HEK293 (cell line): ENCODE measurements at regions not wholly inside any gene's neighbourhood (a gene's known extent, or its start where the extent isn't known, plus 50 kb on each side); places are given as distances from the start of the nearest gene placed in this dataset.

ENCODE experiments used
- TRIM28 ChIP-seq: IDR thresholded peaks from 2 replicates; pipeline ENCODE4 v1.6.1; 2011; ENCODE audit warnings: low read length, control low read depth, borderline replicate concordance
- YY1 ChIP-seq: fragments of 450-650 bp; formaldehyde crosslinking; IDR thresholded peaks from 2 replicates; pipeline ENCODE4 v1.5.1; 2018; ENCODE audit warnings: missing biosample characterization, missing genetic modification characterization
- ZBTB1 ChIP-seq: fragments of 450-650 bp; formaldehyde crosslinking; IDR thresholded peaks from 2 replicates; pipeline ENCODE4 v1.5.1; 2016; ENCODE audit warnings: missing biosample characterization, missing genetic modification characterization
- ZFP3 ChIP-seq: fragments of 450-650 bp; formaldehyde crosslinking; IDR thresholded peaks from 2 replicates; pipeline ENCODE4 v1.5.1; 2016; ENCODE audit warnings: low read depth, missing biosample characterization, missing genetic modification characterization
- ZNF138 ChIP-seq: fragments of 450-650 bp; formaldehyde crosslinking; IDR thresholded peaks from 2 replicates; pipeline ENCODE4 v1.5.1; 2016; ENCODE audit warnings: missing biosample characterization, missing genetic modification characterization, borderline replicate concordance
- ZNF140 ChIP-seq: fragments of 450-650 bp; formaldehyde crosslinking; IDR thresholded peaks from 2 replicates; pipeline ENCODE4 v1.5.1; 2016; ENCODE audit warnings: missing biosample characterization, missing genetic modification characterization
- ZNF274 ChIP-seq, 2 experiments: fragments of 200-500 bp in 1 of 2; fragments of 450-650 bp in 1 of 2; sonication (Bioruptor generic) in 1 of 2; formaldehyde crosslinking in 1 of 2; IDR thresholded peaks; 2 replicates each; pipeline versions ENCODE4 v1.5.1 to v1.6.1; 2014 to 2016; ENCODE audit warnings: borderline replicate concordance in 1 of 2, inconsistent platforms in 1 of 2, low read length in 1 of 2, missing biosample characterization in 1 of 2, missing genetic modification characterization in 1 of 2
- ZNF335 ChIP-seq: fragments of 450-650 bp; formaldehyde crosslinking; conservative IDR thresholded peaks from 2 replicates; pipeline ENCODE4 v1.5.1; 2016; ENCODE audit warnings: missing biosample characterization, missing genetic modification characterization
- ZNF501 ChIP-seq: fragments of 450-650 bp; formaldehyde crosslinking; IDR thresholded peaks from 2 replicates; pipeline ENCODE4 v1.5.1; 2016; ENCODE audit warnings: missing biosample characterization, missing genetic modification characterization
- ZNF518A ChIP-seq: fragments of 450-650 bp; formaldehyde crosslinking; conservative IDR thresholded peaks from 2 replicates; pipeline ENCODE4 v1.5.1; 2016; ENCODE audit warnings: low read depth, missing biosample characterization, missing genetic modification characterization
- ZNF658 ChIP-seq: fragments of 450-650 bp; formaldehyde crosslinking; IDR thresholded peaks from 2 replicates; pipeline ENCODE4; 2016; ENCODE audit warnings: missing biosample characterization, missing genetic modification characterization
- ZSCAN23 ChIP-seq: fragments of 450-650 bp; formaldehyde crosslinking; IDR thresholded peaks from 2 replicates; pipeline ENCODE4 v1.5.1; 2016; ENCODE audit warnings: missing biosample characterization, missing genetic modification characterization
- TF ChIP-seq, protein P1 (sequence below): fragments of 450-650 bp; formaldehyde crosslinking; IDR thresholded peaks from 2 replicates; pipeline ENCODE4 v1.5.1; 2016; ENCODE audit warnings: missing biosample characterization, missing genetic modification characterization

- TF ChIP-seq, protein P1, sequence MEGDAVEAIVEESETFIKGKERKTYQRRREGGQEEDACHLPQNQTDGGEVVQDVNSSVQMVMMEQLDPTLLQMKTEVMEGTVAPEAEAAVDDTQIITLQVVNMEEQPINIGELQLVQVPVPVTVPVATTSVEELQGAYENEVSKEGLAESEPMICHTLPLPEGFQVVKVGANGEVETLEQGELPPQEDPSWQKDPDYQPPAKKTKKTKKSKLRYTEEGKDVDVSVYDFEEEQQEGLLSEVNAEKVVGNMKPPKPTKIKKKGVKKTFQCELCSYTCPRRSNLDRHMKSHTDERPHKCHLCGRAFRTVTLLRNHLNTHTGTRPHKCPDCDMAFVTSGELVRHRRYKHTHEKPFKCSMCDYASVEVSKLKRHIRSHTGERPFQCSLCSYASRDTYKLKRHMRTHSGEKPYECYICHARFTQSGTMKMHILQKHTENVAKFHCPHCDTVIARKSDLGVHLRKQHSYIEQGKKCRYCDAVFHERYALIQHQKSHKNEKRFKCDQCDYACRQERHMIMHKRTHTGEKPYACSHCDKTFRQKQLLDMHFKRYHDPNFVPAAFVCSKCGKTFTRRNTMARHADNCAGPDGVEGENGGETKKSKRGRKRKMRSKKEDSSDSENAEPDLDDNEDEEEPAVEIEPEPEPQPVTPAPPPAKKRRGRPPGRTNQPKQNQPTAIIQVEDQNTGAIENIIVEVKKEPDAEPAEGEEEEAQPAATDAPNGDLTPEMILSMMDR (tag by site-specific recombination), result no peak
- TF ChIP-seq ZSCAN23 (tag by site-specific recombination) (no peak), ZNF140 (tag by site-specific recombination) (no peak), ZNF518A (tag by site-specific recombination) (no peak), ZFP3 (tag by site-specific recombination) (no peak), ZNF335 (no peak), ZNF274 (IDR thresholded peaks at IDR 0.05; ENCODE audit: low read length) (no peak), ZNF274 (tag by site-specific recombination; IDR thresholded peaks at IDR 0.05; ENCODE audit: borderline replicate concordance) (no peak), ZNF501 (tag by site-specific recombination) (no peak), ZNF138 (tag by site-specific recombination) (no peak), YY1 (no peak), TRIM28 (no peak; the same call in 1 of the 2 replicates), ZBTB1 (no peak), ZNF658 (tag by site-specific recombination) (no peak)
These were observed 327.3 kb upstream of the NOX3 start for GRCh38 chr6:155782739-155783459.
